ENCODE measurements at regions not wholly inside any gene's neighbourhood (a gene's known extent, or its start where the extent isn't known, plus 50 kb on each side); places are given as distances from the start of the nearest gene placed in this dataset.

DNA sequence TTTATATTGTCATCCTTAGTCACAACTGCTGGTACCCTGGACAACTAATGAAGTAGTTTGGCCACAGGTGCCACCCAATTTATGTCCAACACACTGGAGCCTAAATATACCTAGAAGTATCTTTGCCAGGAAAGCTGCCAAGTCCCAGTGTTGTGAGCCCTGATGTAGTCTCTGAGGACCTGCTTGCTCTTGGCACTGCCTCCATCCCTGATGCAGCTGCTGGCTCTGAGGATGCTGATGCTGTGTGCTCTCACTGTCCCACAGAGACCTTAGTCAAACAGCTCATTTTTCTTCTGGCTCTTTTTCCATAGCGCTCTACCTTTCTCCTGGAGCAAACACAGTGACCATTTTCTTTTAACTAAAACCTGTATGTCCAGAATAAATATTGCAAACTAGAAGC lies 1535.4 kb upstream of the ADGRL3 start:
- no peak for TF ChIP-seq CTCF (IDR thresholded peaks at IDR 0.05)
- no peak for TF ChIP-seq POLR2A (IDR thresholded peaks at IDR 0.05)

Data from tibial nerve (tissue), 3 donors.